ENCODE measurements at regions not wholly inside any gene's neighbourhood (a gene's known extent, or its start where the extent isn't known, plus 50 kb on each side); places are given as distances from the start of the nearest gene placed in this dataset.

GRCh38 chr13:74203576-74203975, 69.4 kb upstream of the KLF12 start:
- H3K4me1 ChIP-seq (ENCODE audit: insufficient read depth), result no peaks in the 10 kb centered on the region
- H4K20me1 ChIP-seq (replicated peaks; ENCODE audit: insufficient read depth), result no peaks in the 10 kb centered on the region
- no peaks in the 10 kb centered on the region for H3K27me3 ChIP-seq (ENCODE audit: insufficient read depth)
- H3K79me2 ChIP-seq (replicated peaks; ENCODE audit: insufficient read depth), result no peaks in the 10 kb centered on the region
- no peak for ATAC-seq
- no peak for DNase-seq (ENCODE audit: low spot score)
- H2AFZ ChIP-seq, result no peak overlapping the region
- no peaks in the 10 kb centered on the region for H3K27me3 Mint-ChIP-seq (ENCODE audit: insufficient read depth, low read depth, poor library complexity)
- TF ChIP-seq JUNB (IDR thresholded peaks at IDR 0.05; ENCODE audit: unreplicated experiment) (no peak), EZH2phosphoT487 (IDR thresholded peaks at IDR 0.05; ENCODE audit: unreplicated experiment) (no peak), ETS1 (IDR thresholded peaks at IDR 0.05) (no peak), ZNF114 (CRISPR knock-in tag; IDR thresholded peaks at IDR 0.05) (no peak), NANOG (IDR thresholded peaks at IDR 0.05; ENCODE audit: borderline replicate concordance) (no peak), REST (IDR thresholded peaks at IDR 0.05; ENCODE audit: unreplicated experiment) (no peak), POLR2AphosphoS5 (IDR thresholded peaks at IDR 0.05; ENCODE audit: low read depth) (no peak), ZNF462 (CRISPR knock-in tag; IDR thresholded peaks at IDR 0.05) (no peak), CTCF (conservative IDR thresholded peaks at IDR 0.05; ENCODE audit: low read depth in 2 of 2) (no peak), ZNF331 (CRISPR knock-in tag; IDR thresholded peaks at IDR 0.05; ENCODE audit: low read depth) (no peak), EZH2 (IDR thresholded peaks at IDR 0.05; ENCODE audit: low read depth, unreplicated experiment) (no peak), STAT1 (IDR thresholded peaks at IDR 0.05; ENCODE audit: unreplicated experiment) (no peak)
- no peak overlapping the region for H3K27ac ChIP-seq (ENCODE audit: low read depth)
- H3K27ac Mint-ChIP-seq, result no peak overlapping the region
- no peak overlapping the region for H3K4me3 ChIP-seq
- no peaks in the 10 kb centered on the region for H3K9me2 ChIP-seq (ENCODE audit: insufficient read depth)
- H3K4me1 Mint-ChIP-seq, result peaks cover 8% of the 10 kb centered on the region; the same call in 2 of the 3 replicates
- no peak overlapping the region for H3K4me3 Mint-ChIP-seq
- peaks cover 27% of the 10 kb centered on the region for H3K9me3 Mint-ChIP-seq
- H3K36me3 Mint-ChIP-seq (ENCODE audit: low read depth), result peaks cover 10% of the 10 kb centered on the region; the same call in 1 of the 3 replicates
- H3F3A ChIP-seq (replicated peaks; ENCODE audit: low read depth), result no peaks in the 10 kb centered on the region
- H3K4me2 ChIP-seq, result no peak overlapping the region
- no peaks in the 10 kb centered on the region for H3K36me3 ChIP-seq (ENCODE audit: insufficient read depth)
